ENCODE measurements at regions not wholly inside any gene's neighbourhood (a gene's known extent, or its start where the extent isn't known, plus 50 kb on each side); places are given as distances from the start of the nearest gene placed in this dataset.

- DNase-seq (ENCODE audit: low spot score): peak; percentile 86
Measured at GRCh38 chr16:85390511-85391174, 222.5 kb upstream of the GSE1 start.

- DNase-seq (ENCODE audit: low spot score): no peak
Measured at GRCh38 chr16:85391175-85391707, 221.9 kb upstream of the GSE1 start.

DNA sequence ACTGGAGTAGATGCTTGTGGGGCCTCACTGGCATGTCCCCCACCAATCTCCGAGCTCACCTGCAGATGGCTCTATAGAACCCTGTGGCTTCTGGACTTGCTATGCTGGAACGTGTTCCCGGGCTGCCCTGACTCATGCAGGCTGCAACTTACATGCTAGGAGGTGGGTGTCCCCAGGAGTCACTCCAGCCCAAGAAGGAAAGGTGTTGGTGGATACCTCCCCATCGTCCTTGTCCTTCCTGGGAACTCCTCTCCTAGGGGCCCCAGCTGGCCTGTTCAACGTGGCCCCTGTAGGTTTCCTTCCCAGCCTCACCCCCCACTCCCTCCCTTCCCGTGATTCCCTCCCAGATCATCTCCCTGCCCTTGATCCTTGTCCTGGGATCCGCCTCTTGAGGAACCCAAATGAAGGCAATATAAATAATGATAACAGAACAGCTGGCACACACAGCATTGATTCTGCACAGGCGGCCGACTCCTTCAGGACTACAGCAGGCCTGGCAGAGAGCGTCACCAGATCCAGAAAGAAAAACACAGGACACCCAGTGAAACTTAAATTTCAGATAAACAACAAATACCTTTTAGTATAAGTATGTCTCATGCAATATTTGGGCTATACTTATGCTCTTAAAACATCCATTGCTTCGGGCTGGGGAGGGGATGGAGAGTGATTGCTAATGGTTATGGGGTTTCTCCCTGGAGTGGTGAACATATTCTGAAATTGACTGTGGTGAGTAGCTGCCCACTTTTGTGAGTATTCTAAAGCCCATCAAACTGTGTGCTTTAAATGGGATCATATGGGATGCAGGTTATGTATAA, 221.1 kb upstream of the GSE1 start:
- no peak for DNase-seq (ENCODE audit: low spot score)

DNA sequence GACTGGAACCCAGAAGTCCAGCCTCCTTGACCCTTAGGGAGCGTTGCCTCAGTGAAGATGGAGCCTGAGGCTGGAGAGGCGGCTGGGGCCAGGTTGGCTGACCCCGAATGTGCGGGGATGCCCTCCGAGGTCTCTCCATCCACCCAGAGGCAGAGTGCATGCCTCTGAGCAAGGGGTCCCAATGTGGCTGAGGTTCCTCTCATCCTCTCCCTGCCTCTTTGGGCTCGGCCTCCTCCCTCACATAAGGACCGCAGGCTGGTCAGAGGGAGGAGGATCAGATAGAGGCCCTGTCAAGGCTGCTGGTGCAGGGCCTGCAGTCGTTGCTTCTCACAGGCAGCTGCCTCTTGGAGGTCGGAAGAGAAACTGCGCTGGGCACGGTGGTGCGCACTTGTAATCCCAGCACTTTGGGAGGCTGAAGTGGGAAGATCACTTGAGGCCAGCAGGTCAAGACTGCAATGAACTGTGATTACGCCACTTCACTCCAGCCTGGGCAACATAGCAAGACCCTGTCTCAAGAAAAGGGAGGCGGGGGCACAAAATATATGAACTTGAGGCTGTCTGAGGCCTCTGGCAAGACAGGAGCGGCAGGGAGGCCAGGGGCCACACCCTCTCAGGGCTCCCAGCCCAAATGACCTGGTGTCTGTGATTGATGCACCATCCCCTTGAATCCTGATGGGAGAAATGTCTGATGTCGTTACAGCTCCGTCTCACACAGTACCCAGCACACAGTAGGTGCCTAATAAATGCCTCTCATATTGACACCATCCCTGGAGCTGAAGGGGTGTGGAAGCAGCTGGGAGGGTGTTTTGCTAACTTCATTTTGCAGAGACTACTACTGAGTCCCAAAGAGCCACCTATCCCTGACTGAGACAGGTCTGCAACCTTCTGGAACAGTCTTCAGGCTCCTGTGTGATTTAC, 220.1 kb upstream of the GSE1 start:
- no peak for DNase-seq (ENCODE audit: low spot score)

DNA sequence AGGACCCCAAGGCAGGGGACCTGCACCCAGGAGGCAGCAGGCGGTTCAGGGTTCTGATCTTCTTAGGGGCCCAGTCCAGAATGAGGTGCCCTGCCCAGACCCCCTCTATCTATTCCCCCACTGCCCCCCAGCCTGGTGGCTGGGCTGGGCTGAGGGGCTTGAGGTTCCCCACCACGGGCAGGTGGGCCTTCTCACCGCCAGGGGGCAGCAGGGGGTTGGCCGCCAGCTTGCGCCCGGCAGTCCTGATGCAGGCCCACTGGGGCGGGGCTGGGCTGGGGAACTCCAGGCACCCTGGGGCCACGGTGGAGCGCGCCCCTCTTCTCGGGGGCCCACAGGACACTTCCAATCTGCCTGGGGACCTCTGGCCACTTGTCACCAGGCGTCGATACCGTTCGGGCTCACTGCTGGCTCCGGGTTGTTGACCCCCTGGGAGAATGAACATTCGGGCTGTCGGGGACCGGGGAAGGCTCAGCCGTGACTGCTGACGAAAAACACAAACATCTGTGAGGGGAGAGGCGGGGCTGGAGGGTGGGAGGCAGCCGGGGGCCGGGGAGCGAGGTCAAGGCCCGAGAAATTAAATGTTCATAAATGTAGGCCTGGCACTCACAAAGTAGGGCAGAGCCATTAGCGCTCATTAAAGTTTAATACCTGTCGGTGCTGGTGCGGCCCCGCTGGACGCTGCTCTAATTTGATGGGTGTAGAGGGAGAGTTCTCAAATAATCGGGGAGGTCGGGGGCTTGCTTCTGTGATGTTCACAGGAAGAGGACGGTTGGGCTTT, 219.3 kb upstream of the GSE1 start:
- DNase-seq (ENCODE audit: low spot score): no peak

- DNase-seq (ENCODE audit: low spot score): no peak
Measured at GRCh38 chr16:85394456-85395206, 218.5 kb upstream of the GSE1 start.

GRCh38 chr16:85395207-85395912, 217.8 kb upstream of the GSE1 start:
- peak; percentile 95 for DNase-seq (ENCODE audit: low spot score)

GRCh38 chr16:85395913-85396878, 216.9 kb upstream of the GSE1 start:
- DNase-seq (ENCODE audit: low spot score): no peak

DNA sequence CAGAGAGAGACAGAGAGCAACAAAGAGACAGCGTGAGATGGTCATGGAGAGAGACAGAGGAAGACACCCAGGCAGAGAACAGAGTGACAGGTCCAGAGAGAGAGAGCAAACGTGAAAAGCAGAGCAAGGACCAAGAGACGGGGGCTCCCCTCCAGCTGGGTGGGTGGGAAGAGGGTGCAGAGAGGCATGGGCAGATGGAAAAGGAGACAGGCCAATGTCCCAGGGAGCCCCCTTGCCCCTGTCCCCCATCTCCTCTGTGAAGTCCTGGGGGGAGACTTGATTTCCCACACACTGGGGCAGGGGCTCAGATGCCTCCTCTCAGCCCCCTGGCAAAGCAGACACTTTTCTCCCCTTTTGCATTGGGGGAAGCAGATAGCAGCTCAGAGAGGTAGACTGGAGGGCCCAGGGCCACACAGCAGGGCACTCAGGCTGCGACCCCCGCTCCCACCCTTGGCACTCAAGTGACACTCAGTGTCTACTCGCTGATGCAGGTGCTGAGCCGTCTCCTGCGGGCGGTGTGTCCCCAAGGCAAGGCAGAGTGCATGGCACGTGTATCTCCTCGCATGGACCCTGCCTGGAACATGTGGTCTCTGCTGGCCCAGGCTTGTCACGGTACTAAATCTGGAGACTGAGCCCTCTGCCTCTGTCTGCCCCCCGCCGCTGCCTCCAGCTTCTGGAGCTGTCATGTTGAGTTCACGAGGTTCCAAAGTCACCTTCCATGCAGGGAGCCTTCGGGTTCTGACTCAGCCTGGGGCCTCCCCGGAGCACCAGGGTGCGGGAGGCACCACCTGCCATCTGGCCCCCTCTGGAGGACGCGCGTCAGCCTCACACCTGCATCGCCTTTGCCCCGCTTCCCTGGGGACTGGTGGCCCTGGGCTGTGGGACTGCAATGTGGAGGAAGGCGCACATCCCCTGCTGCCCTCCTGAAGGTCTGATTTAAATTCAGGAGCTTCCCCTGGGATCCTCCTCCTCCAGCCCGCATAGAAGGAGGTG, 215.9 kb upstream of the GSE1 start:
- DNase-seq (ENCODE audit: low spot score): peak; percentile 79

- DNase-seq (ENCODE audit: low spot score): no peak
Measured at GRCh38 chr16:85398050-85398451, 215.1 kb upstream of the GSE1 start.

DNA sequence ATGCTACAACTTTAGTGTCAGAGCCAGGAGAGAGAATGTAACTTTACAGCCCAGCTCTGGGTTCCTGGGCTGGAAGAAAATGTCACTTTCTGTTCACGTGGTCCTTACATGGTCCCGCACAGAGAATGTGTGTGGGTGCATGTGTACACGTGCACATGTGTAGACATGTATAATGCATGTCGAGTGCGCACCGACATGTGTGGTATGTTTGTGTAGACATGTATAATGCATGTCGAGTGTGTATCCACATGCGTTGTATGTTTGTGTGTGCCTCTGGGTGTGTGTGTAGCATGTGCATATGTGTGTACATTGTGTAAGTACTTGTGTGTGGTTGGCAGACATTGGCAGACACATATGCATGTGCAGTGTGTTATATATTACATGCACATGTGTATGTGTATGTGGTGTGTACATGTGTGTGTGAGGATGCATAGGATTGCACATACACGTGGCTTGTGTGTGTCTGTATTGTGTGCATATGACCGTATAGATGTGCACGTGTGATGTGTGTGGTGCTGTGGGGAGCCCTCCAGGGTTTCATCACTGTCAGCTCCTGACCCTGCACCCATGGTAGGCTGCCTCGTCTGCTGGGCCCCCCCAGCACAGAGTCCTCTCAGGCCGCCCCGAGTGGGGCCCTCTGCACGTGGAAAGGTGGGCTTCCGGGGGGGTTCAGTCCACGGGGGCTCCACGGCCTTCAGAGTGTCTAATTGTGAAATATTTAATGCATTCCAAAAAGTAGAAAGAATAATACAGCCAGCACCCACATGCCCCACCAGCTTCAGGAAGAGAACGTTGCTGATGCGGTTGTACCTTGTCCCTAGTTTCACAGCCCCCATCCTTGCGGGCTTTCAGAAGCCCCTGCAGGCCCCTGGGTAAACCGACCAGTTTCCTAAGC, 214.2 kb upstream of the GSE1 start:
- DNase-seq (ENCODE audit: low spot score): no peak

- DNase-seq (ENCODE audit: low spot score): peak; percentile 72
Measured at GRCh38 chr16:85399583-85400284, 213.4 kb upstream of the GSE1 start.

- DNase-seq (ENCODE audit: low spot score): no peak
Measured at GRCh38 chr16:85400305-85401205, 212.6 kb upstream of the GSE1 start.

- no peak for DNase-seq (ENCODE audit: low spot score)
Measured at GRCh38 chr16:85401370-85401916, 211.7 kb upstream of the GSE1 start.
